ENCODE measurements at regions not wholly inside any gene's neighbourhood (a gene's known extent, or its start where the extent isn't known, plus 50 kb on each side); places are given as distances from the start of the nearest gene placed in this dataset.

- Histone ChIP-seq H3K36me3 (no peaks in the 10 kb centered on the region), H3K4me3 (no peak overlapping the region), H3K27ac (no peak overlapping the region), H3K27me3 (no peaks in the 10 kb centered on the region), H3K9me3 (no peaks in the 10 kb centered on the region), H3K4me1 (no peaks in the 10 kb centered on the region)
- ATAC-seq (no peak), DNase-seq (no peak)
- intact Hi-C loops (cut with DNase I), result no loop called here
- no peak for TF ChIP-seq CTCF (IDR thresholded peaks at IDR 0.05)
These were observed 61.4 kb upstream of the RANBP3L start for GRCh38 chr5:36363101-36363500.

- ATAC-seq (no peak), DNase-seq (no peak)
- Histone ChIP-seq H3K4me3 (no peak overlapping the region), H3K27ac (no peak overlapping the region), H3K27me3 (no peaks in the 10 kb centered on the region), H3K36me3 (no peaks in the 10 kb centered on the region), H3K4me1 (no peaks in the 10 kb centered on the region), H3K9me3 (no peaks in the 10 kb centered on the region)
- TF ChIP-seq CTCF (IDR thresholded peaks at IDR 0.05), result no peak
- intact Hi-C loops (cut with DNase I), result no loop called here
These were observed 62.0 kb upstream of the RANBP3L start for GRCh38 chr5:36363744-36364143.

- intact Hi-C loops (cut with DNase I), result no loop called here
- no peak for ATAC-seq
- no peaks in the 10 kb centered on the region for H3K36me3 ChIP-seq
- no peak overlapping the region for H3K4me3 ChIP-seq
- no peak overlapping the region for H3K27ac ChIP-seq
- no peaks in the 10 kb centered on the region for H3K9me3 ChIP-seq
- no peaks in the 10 kb centered on the region for H3K4me1 ChIP-seq
- TF ChIP-seq CTCF (IDR thresholded peaks at IDR 0.05), result no peak
- DNase-seq, result no peak
- H3K27me3 ChIP-seq, result no peaks in the 10 kb centered on the region
These were observed 62.8 kb upstream of the RANBP3L start for GRCh38 chr5:36364473-36364872.

- ATAC-seq (no peak), DNase-seq (no peak)
- intact Hi-C loops (cut with DNase I), result no loop called here
- H3K36me3 ChIP-seq, result no peaks in the 10 kb centered on the region
- H3K27me3 ChIP-seq, result no peaks in the 10 kb centered on the region
- no peak overlapping the region for H3K4me3 ChIP-seq
- no peak overlapping the region for H3K27ac ChIP-seq
- H3K9me3 ChIP-seq, result no peaks in the 10 kb centered on the region
- H3K4me1 ChIP-seq, result no peaks in the 10 kb centered on the region
- no peak for TF ChIP-seq CTCF (IDR thresholded peaks at IDR 0.05)
These were observed 64.2 kb upstream of the RANBP3L start for GRCh38 chr5:36365896-36366295.

- intact Hi-C loops (cut with DNase I), result no loop called here
- no peak for ATAC-seq
These were observed 65.2 kb upstream of the RANBP3L start for GRCh38 chr5:36366883-36367282.

More at GRCh38 chr5:36366883-36367282, 65.2 kb upstream of the RANBP3L start:
- Histone ChIP-seq H3K27me3 (no peaks in the 10 kb centered on the region), H3K36me3 (no peaks in the 10 kb centered on the region), H3K27ac (no peak overlapping the region), H3K9me3 (no peaks in the 10 kb centered on the region), H3K4me3 (no peak overlapping the region), H3K4me1 (no peaks in the 10 kb centered on the region)
- DNase-seq, result no peak
- TF ChIP-seq CTCF (IDR thresholded peaks at IDR 0.05), result no peak

All from left lung (tissue), 4 donors.